ENCODE measurements at regions not wholly inside any gene's neighbourhood (a gene's known extent, or its start where the extent isn't known, plus 50 kb on each side); places are given as distances from the start of the nearest gene placed in this dataset.

DNA sequence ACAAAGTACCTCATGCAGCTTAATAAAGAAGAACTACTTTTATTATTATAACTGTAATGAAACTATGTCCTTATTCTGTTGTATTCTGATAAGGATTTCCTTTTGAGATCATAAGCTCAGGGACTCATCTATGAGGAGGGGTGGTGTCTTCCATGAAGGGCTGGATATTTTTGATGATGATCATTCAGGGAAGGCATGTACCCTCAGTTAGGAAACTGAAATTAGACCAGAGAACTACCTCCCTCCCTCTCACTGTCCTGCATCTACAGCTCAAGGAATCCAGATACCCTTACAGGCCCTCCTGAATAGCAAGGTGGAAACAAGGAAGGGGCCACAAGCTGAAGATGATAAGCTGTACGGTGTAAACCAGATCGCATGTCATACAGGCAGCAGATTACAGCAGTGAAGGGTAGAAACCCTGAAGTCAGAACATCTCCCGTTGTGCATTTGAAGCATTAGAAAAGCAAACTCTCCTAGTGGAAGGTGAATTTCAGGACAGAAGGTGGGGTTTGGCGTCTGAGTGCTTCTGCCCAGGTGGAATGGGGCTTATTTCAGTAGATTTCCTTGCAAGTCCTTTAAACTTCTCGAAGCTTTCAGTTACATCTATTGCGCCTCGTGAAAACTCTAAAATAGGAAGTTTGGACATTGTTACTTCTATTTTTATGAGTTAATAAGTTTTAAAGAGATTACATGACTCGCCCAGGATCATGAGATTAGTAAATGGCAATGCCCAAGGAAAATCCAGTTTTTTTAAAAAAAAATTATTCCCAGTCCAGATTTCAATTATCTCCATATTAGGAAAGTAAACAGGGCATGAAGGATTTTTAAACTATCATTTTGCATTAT, 101.1 kb upstream of the HNRNPU start:
- no peak for DNase-seq
- intact Hi-C loops (cut with DNase I) = no loop called here
- ATAC-seq (ENCODE audit: poor library complexity) = no peak

DNA sequence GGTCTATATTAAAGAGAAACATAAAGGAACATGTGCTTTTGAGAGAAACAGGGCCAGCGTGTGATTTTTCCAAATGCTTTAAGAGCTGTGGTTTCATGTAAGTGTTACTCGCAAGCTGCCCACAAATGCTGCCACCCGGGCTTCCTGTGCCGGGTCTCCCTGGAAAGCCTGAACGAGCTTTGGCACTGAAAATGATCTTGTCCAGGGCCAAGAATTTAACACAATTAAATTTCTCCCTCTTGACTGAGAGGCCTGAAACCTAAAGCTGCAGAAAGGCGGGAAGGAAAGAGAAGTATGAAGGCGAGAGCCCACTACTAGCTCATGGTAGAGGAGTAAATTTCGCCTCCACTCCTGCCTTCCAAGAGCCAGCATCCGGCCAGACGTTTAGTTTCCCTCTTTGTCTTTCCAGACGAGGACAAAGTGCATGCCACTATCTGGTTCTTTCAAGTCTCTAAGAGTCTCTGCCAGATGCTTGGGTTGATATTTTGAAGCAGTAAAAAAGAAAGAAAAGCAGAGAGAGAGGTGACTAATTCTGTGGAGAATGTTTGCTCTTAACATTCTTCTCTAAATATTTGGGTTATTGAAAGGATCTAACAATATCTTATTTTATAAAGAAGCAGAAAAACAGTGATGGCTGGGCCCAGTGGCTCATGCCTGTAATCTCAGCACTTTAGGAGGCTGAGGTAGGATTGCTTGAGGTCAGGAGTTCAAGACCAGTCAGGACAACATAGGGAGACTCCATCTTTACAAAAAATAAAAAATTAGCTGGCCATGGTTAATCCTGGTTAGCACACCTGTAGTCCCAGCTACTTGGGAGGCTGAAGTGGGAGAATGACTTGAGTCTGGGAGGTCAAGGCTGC, 100.0 kb upstream of the HNRNPU start:
- intact Hi-C loops (cut with DNase I) = no loop called here
- DNase-seq = no peak
- ATAC-seq (ENCODE audit: poor library complexity) = peak; percentile 40

DNA sequence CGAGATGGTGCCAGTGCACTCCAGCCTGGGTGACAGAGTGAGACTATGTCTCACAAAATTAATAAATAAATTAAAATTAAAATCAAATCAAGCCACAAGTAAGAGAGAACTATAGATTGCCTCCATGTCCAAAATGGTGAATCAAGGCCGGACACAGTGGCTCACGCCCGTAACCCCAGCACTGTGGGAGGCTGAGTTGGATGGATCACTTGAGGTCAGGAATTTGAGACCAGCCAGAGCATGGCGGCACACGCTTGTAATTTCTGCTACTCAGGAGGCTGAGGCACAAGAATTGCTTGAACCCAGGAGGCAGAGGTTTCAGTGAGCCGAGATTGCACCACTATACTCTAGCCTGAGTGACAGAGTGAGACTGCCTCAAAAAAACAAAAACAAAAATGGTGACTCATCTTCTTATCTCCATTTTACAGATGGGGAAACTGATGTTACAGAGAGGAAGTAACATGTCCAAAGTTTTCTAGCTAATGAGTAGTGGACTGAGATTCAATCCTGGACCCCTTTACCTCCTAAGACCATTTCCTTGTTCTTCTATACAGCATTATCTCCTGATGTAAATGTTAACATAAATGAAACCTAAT, 99.0 kb upstream of the HNRNPU start:
- intact Hi-C loops (cut with DNase I) = no loop called here
- DNase-seq (no peak), ATAC-seq (ENCODE audit: poor library complexity) (no peak)

DNA sequence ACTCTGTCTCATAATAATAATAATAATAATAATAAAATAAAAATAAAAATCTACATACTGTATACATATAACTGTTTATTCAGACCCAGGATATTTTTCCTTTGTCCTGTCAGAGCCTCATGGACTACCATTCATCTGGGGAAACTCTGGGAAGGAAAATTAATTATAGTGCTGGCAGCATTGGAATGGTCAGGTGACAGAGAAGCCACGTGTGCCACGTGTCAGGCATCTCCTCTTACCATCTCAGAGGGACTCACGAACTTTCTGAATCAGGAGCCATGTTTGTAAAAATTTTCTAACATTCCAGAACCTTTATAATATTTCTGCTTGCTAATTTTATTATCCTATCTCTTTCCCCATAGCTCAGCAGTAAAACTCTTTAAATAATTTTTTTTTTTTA, 97.8 kb upstream of the HNRNPU start:
- intact Hi-C loops (cut with DNase I) = no loop called here
- ATAC-seq (ENCODE audit: poor library complexity) = no peak
- no peak for DNase-seq

DNA sequence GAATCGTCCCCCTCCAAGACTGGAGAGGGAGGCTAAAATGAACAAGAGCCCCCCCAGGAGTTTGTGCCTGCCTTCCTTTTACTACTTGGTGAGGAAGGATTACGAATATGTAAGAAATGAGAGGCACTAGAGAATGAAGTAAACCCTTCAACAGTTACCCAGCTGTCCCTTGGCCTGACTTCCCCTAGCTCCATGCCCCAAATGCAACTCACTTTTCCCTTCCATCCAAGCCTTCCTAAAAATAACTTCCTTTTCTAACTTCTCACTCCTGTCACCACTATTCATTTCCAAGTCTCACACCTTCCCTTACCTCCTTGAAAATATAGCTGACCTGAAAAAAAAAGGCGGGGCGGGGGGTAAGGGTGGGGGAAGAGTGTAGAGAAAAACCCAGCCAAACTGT, 96.6 kb upstream of the HNRNPU start:
- DNase-seq = no peak
- peak; percentile 55 for ATAC-seq (ENCODE audit: poor library complexity)
- intact Hi-C loops (cut with DNase I) = no loop called here

DNA sequence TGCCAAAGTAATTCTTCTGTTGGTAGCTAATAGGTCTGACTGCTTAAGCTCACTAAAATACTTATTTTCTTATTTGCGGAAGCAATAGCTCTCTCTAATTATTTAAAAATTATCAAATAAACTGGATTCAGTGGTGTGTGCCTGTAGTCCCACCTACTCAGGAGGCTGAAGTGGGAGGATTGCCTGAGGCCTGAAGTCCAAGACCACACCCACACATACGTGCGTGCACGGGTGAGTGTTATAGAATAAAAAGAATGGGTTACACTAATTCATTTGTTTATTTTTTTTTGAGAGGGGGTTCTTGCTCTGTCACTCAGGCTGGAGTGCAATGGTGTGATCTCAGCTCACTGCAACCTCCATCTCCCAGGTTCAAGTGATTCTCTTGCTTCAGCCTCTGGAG, 94.2 kb upstream of the HNRNPU start:
- intact Hi-C loops (cut with DNase I) = no loop called here

DNA sequence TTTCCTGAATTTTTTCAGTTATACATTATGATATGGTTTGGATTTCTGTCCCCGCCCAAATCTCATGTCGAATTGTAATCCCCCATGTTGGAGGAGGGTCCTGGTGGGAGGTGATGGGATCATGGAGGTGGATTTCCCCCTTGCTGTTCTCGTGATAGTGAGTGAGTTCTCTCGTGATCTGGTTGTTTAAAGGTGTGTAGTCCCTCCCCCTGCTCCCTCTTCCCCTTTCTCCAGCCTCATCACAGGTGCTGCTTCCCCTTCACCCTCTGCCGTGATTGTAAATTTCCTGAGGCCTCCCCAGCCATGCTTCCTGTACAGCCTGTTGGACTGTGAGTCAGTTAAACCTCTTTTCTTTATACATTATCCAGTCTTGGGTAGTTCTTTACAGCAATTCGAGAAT, 93.2 kb upstream of the HNRNPU start:
- intact Hi-C loops (cut with DNase I) = no loop called here
- no peak for ATAC-seq (ENCODE audit: poor library complexity)
- no peak for DNase-seq

More for the DNA sequence above, 94.2 kb upstream of the HNRNPU start:
- DNase-seq = no peak
- ATAC-seq (ENCODE audit: poor library complexity) = no peak

DNA sequence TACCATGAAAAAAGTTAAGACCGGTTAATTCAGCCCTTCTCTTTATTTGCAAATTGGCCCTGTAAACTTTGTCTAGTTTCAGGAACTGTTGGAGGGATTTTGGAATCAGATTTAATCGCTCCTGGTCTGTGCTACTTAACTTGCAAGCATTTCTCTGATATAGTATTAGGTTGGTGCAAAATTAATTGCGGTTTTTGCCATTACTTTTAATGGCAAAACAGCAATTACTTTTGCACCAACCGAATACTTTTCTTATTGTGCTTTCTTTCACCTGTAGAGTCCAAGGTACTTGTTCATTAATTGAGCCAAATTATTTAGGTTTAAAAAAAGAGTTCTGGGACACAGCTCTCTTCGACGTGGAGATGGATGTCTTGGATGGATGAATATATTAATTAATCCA, 92.8 kb upstream of the HNRNPU start:
- DNase-seq = no peak
- ATAC-seq (ENCODE audit: poor library complexity) = no peak
- intact Hi-C loops (cut with DNase I) = no loop called here

DNA sequence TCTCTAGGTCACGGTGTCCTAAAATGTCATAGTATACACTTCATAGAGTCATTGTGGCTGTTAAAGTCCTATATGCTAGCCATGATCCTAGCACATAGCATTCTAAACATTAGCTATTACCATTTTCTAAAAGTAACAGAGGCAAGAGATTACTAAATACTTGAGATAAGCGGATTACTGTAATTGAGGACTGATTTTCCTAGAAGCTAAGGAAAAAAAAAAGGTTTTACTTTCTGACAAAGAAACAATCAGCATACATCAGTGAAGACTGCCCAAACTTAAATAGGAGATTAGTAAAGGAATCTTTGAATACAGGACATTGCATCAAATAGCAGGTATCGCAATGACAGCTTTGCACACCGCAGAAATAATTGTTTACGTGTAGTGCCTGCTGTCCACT, 91.3 kb upstream of the HNRNPU start:
- DNase-seq (no peak), ATAC-seq (ENCODE audit: poor library complexity) (no peak)
- intact Hi-C loops (cut with DNase I) = no loop called here

DNA sequence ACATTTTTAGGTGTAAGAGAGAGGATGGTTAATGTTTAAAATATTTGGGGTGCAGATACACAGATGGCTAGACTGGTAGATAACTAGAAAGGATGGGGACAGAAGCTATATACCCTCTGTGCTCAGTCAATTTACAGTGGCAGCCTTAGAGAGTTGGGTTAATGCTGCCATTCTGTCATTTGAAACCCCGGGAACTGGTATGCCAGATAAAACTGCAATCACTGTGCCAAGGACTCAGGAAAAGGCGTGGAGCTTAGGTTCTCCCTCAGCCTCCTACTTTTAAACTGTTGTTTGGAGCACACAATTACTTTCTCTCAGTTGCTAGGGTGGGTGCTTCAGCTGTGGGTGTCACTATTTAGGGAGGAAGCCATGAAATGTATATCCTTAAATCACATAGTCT, 90.0 kb upstream of the HNRNPU start:
- DNase-seq (no peak), ATAC-seq (ENCODE audit: poor library complexity) (peak; percentile 82)
- intact Hi-C loops (cut with DNase I) = no loop called here

DNA sequence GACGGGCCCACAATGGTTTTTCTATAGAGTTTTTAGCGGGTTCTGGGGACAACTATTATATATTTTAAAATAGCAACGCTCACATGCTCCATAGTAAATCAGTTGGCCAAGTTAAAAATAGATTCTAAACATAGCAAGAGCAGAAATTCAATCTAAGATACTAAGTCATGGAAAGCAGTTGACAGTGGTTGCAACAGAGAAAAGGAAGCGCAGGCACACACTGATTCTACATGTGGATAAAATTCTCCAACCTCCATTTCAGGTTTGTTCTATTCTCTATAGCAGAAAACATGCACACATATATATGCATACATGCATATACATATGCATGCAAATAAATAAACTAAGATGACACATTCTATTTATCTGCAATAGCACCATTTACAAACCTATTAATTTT, 89.6 kb upstream of the HNRNPU start:
- intact Hi-C loops (cut with DNase I) = no loop called here
- ATAC-seq (ENCODE audit: poor library complexity) = peak; percentile 85

DNA sequence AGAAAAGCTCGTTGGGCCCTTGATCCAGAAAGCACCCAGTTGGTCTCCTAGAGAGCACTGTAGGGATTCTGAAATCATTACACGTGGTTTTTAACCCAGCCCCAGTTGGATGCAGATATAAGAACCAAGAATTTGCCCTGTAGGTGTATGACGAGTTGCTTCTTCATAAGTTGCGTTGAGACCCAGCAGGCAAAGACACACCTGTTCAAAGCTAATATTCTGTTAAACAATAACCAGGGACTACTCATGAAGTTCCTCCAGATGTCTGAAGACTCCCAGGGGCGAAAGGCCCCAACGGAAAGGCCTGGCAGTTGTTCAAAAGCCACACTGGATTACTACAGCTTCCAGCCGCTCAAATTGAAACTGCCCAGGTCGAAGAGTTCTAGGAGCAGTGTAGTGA, 88.6 kb upstream of the HNRNPU start:
- ATAC-seq (ENCODE audit: poor library complexity) (peak; percentile 7), DNase-seq (no peak)
- intact Hi-C loops (cut with DNase I) = no loop called here

More for the DNA sequence above, 89.6 kb upstream of the HNRNPU start:
- no peak for DNase-seq

DNA sequence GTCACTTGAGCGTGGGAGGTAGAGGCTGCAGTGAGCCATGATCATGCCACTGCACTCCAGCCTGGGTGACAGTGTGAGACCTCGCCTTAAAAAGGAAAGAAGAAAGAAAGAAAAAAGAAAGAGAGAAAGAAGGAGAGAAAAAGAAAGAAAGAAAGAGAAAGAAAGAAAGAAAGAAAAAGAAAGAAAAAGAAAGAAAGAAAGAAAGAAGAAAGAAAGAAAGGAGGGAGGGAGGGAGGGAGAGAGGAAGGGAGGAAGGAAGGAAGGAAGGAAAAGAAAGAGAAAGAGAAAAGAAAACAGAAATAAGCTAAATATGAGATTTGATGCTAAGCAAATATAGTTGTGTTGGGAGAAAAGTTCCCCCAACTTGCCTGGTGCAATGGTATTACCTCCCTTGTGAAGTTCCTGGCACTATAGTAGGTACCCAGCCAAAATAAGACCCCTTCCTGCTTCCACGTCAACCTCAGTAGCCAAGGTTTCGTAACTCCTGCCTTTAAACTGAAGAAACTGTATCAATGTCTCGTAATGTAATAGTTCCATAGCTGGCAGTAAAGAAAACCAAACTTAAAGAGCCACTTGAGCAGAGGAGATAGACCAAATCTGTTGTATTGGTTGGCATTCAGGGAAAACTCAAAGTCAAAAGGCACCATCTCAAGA, 88.1 kb upstream of the HNRNPU start:
- intact Hi-C loops (cut with DNase I) = no loop called here
- DNase-seq (no peak), ATAC-seq (ENCODE audit: poor library complexity) (no peak)

DNA sequence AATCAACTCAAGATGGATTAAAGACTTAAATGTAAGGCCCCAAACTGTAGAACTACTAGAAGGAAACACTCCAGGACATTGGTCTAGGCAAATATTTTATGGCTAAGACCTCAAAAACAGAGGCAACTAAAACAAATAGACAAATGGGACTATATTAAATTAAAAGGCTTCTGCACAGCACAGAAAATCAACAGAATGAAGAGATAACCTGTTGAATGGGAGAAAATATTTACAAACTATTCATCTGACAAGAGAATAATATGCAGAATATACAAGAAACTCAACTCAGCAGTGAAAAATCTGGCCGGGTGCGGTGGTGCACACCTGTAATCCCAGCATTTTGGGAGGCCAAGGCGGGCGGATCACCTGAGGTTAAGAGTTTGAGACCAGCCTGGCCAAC, 84.1 kb upstream of the HNRNPU start:
- intact Hi-C loops (cut with DNase I) = no loop called here
- no peak for DNase-seq
- no peak for ATAC-seq (ENCODE audit: poor library complexity)

DNA sequence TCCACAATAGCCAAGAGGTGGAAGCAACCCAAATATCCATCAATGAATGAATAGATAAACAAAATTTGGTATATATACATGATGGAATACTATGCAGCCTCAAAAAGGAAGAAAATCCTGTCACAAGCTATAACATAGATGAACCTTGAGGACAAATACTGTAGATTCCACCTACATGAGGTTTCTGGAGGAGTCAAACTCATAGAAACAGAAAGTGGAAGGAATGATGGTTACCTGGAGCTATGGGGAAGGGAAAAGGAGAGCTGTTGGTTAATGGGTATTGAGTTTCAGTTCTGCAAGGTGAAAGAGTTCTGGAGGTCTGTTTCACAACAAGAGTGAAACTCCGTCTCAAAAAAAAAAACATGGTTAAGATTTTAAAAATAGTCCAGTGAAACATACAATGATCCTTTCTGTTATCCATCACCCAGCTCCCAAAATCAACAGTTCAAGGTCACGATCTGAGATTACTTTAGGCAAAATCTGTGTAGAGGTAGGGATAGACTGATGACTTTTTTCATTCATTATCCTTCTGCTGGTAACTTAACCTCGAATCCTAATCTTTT, 80.8 kb upstream of the HNRNPU start:
- intact Hi-C loops (cut with DNase I) = no loop called here
- ATAC-seq (ENCODE audit: poor library complexity) (no peak), DNase-seq (no peak)

DNA sequence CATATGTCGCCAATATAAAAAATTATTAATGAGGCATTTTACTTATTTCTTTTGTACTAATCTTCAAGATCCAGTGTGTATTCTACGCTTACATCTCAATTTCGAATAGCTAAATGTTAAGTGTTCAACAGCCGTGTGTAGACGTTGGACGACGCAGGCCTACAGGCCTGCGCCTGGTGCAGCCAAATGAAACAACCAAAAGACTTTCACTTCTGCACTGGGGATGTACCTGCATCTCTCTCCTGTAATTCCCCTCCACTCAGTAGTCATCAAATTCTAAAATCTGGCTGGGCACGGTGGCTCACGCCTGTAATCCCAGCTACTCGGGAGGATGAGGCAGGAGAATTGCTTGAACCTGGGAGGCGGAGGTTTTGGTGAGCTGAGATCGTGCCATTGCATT, 76.8 kb upstream of the HNRNPU start:
- no peak for DNase-seq
- no peak for ATAC-seq (ENCODE audit: poor library complexity)
- intact Hi-C loops (cut with DNase I) = no loop called here

DNA sequence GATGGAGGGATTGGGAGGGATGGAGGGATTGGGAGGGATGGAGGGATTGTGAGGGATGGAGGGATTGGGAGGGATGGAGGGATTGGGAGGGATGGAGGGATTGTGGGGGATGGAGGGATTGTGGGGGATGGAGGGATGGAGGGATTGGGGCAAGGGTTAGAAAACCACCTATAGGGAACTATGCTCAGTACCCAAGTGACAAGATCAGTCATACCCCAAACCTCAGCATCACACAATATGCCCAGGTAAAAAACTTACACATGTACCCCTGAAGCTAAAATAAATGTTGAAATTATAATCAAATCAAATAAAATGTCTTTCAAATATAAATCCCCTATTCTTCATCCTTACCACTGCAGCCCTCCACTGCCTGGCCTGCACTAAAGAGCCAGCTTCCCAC, 72.8 kb upstream of the HNRNPU start:
- DNase-seq (no peak), ATAC-seq (ENCODE audit: poor library complexity) (no peak)
- intact Hi-C loops (cut with DNase I) = no loop called here

DNA sequence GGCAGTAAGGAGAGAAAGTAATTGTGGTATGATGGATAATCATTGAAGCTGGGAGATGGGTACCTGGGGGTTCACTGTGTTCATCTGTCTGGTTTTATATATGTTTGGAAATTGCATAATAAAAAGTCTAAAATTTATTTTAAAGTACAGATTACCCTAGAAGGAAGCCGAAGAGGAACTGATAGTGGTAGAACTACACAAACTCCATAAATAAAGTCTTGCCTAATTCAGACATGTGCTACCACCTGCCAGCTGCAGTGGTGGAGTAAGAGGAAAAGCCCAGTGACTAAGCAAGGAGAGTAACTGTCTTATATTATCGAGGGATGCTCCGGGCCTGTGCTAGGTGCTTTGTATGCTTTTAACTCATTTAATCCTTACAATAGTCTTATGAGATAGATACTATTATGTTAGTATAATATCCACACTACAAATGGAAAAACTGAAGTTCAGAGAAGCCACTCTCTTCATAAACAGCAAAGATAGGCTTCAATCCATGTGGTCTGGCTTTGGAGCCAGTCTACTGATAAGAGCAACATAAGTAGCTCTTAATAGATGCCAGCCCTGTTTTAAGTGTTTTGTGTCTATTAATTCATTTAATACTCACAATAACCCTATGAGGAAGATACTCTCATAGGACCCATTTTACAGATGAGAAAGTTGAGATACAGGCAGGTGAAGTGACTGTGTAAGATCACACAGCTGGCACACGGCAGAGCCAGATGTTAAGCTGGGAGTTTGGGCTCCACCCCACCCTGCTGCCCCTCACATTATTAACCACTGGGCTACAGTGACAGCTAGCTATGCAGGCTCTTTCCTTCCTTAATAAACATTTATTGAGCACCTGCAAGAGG, 56.8 kb upstream of the HNRNPU start:
- ATAC-seq (ENCODE audit: poor library complexity) (peak; percentile 40), DNase-seq (no peak)

More for the DNA sequence above, 56.8 kb upstream of the HNRNPU start:
- intact Hi-C loops (cut with DNase I) = no loop called here

All from Right ventricle myocardium superior (tissue), 1 donor.